ENCODE measurements at regions not wholly inside any gene's neighbourhood (a gene's known extent, or its start where the extent isn't known, plus 50 kb on each side); places are given as distances from the start of the nearest gene placed in this dataset.

DNA sequence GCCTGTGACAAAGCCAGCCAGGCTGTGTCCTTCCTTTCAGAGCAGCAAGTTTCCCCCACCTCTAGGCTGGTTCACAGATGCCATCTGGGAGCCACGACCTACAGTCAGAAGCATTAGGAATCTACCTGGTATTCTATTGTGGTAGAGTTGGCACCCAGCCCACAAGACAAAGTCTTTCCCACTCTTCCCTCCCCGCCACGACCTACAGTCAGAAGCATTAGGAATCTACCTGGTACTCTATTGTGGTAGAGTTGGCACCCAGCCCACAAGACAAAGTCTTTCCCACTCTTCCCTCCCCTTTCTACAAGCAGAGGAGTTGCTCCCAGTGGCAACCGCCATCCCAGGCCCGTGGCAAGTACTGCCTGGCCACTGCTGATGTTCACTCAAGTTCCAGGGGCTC is 157.8 kb upstream of the TNC start:
- no peak overlapping the region for H3K4me3 Mint-ChIP-seq
- H3K27ac Mint-ChIP-seq: no peak overlapping the region
- ChIA-PET POLR2A (no interaction called here), CTCF (no interaction called here)
- no peaks in the 10 kb centered on the region for H3K27me3 Mint-ChIP-seq (ENCODE audit: low read depth)
- no peaks in the 10 kb centered on the region; the same call in 1 of the 2 replicates for H3K9me3 Mint-ChIP-seq
- DNase-seq (ENCODE audit: low spot score) (no peak), ATAC-seq (no peak)
- no peak for TF ChIP-seq MYBL2 (CRISPR knock-in tag; IDR thresholded peaks at IDR 0.05)
- TF ChIP-seq ZNF396 (CRISPR knock-in tag; IDR thresholded peaks at IDR 0.05; ENCODE audit: borderline replicate concordance): no peak
- no peak for TF ChIP-seq MXD4 (CRISPR knock-in tag; IDR thresholded peaks at IDR 0.05; ENCODE audit: borderline replicate concordance)
- TF ChIP-seq ZNF416 (CRISPR knock-in tag; IDR thresholded peaks at IDR 0.05): no peak
- no peak for TF ChIP-seq JAZF1 (CRISPR knock-in tag; IDR thresholded peaks at IDR 0.05)
- TF ChIP-seq SOX15 (CRISPR knock-in tag; IDR thresholded peaks at IDR 0.05): no peak
- no peak for TF ChIP-seq ZNF263 (CRISPR knock-in tag; IDR thresholded peaks at IDR 0.05; ENCODE audit: low read depth)
- TF ChIP-seq EMX1 (CRISPR knock-in tag; IDR thresholded peaks at IDR 0.05): no peak
- TF ChIP-seq E2F1 (CRISPR knock-in tag; IDR thresholded peaks at IDR 0.05): no peak
- TF ChIP-seq MAX (CRISPR knock-in tag; IDR thresholded peaks at IDR 0.05): no peak
- TF ChIP-seq TEAD4 (CRISPR knock-in tag; IDR thresholded peaks at IDR 0.05): no peak
- TF ChIP-seq ZNF317 (CRISPR knock-in tag; IDR thresholded peaks at IDR 0.05; ENCODE audit: borderline replicate concordance, low read depth): no peak
- peaks cover 6% of the 10 kb centered on the region for H3K4me1 Mint-ChIP-seq
- H3K36me3 Mint-ChIP-seq: no peaks in the 10 kb centered on the region

- ATAC-seq: no peak
- H3K4me1 Mint-ChIP-seq: peaks cover 6% of the 10 kb centered on the region
- no peaks in the 10 kb centered on the region for H3K36me3 Mint-ChIP-seq
- no peak overlapping the region for H3K4me3 Mint-ChIP-seq
- H3K9me3 Mint-ChIP-seq: no peaks in the 10 kb centered on the region
- no peak for DNase-seq (ENCODE audit: low spot score)
- H3K27me3 Mint-ChIP-seq (ENCODE audit: low read depth): no peaks in the 10 kb centered on the region
- no peak overlapping the region for H3K27ac Mint-ChIP-seq
- TF ChIP-seq CDX4 (CRISPR knock-in tag; IDR thresholded peaks at IDR 0.05; ENCODE audit: borderline replicate concordance): no peak
- TF ChIP-seq, protein P1, sequence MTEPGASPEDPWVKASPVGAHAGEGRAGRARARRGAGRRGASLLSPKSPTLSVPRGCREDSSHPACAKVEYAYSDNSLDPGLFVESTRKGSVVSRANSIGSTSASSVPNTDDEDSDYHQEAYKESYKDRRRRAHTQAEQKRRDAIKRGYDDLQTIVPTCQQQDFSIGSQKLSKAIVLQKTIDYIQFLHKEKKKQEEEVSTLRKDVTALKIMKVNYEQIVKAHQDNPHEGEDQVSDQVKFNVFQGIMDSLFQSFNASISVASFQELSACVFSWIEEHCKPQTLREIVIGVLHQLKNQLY (CRISPR knock-in tag; IDR thresholded peaks at IDR 0.05): no peak
- TF ChIP-seq, protein P2, sequence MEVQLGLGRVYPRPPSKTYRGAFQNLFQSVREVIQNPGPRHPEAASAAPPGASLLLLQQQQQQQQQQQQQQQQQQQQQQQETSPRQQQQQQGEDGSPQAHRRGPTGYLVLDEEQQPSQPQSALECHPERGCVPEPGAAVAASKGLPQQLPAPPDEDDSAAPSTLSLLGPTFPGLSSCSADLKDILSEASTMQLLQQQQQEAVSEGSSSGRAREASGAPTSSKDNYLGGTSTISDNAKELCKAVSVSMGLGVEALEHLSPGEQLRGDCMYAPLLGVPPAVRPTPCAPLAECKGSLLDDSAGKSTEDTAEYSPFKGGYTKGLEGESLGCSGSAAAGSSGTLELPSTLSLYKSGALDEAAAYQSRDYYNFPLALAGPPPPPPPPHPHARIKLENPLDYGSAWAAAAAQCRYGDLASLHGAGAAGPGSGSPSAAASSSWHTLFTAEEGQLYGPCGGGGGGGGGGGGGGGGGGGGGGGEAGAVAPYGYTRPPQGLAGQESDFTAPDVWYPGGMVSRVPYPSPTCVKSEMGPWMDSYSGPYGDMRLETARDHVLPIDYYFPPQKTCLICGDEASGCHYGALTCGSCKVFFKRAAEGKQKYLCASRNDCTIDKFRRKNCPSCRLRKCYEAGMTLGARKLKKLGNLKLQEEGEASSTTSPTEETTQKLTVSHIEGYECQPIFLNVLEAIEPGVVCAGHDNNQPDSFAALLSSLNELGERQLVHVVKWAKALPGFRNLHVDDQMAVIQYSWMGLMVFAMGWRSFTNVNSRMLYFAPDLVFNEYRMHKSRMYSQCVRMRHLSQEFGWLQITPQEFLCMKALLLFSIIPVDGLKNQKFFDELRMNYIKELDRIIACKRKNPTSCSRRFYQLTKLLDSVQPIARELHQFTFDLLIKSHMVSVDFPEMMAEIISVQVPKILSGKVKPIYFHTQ (CRISPR knock-in tag; IDR thresholded peaks at IDR 0.05): no peak
- TF ChIP-seq, protein P3, sequence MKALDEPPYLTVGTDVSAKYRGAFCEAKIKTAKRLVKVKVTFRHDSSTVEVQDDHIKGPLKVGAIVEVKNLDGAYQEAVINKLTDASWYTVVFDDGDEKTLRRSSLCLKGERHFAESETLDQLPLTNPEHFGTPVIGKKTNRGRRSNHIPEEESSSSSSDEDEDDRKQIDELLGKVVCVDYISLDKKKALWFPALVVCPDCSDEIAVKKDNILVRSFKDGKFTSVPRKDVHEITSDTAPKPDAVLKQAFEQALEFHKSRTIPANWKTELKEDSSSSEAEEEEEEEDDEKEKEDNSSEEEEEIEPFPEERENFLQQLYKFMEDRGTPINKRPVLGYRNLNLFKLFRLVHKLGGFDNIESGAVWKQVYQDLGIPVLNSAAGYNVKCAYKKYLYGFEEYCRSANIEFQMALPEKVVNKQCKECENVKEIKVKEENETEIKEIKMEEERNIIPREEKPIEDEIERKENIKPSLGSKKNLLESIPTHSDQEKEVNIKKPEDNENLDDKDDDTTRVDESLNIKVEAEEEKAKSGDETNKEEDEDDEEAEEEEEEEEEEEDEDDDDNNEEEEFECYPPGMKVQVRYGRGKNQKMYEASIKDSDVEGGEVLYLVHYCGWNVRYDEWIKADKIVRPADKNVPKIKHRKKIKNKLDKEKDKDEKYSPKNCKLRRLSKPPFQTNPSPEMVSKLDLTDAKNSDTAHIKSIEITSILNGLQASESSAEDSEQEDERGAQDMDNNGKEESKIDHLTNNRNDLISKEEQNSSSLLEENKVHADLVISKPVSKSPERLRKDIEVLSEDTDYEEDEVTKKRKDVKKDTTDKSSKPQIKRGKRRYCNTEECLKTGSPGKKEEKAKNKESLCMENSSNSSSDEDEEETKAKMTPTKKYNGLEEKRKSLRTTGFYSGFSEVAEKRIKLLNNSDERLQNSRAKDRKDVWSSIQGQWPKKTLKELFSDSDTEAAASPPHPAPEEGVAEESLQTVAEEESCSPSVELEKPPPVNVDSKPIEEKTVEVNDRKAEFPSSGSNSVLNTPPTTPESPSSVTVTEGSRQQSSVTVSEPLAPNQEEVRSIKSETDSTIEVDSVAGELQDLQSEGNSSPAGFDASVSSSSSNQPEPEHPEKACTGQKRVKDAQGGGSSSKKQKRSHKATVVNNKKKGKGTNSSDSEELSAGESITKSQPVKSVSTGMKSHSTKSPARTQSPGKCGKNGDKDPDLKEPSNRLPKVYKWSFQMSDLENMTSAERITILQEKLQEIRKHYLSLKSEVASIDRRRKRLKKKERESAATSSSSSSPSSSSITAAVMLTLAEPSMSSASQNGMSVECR (CRISPR knock-in tag; IDR thresholded peaks at IDR 0.05; ENCODE audit: borderline replicate concordance): no peak
- no peak for TF ChIP-seq E2F1 (CRISPR knock-in tag; IDR thresholded peaks at IDR 0.05)
- ChIA-PET CTCF (no interaction called here), POLR2A (no interaction called here)
Measured at GRCh38 chr9:115276621-115277020, 158.7 kb upstream of the TNC start.
